CD4-positive, alpha-beta T cell (primary cell): ENCODE measurements at regions not wholly inside any gene's neighbourhood (a gene's known extent, or its start where the extent isn't known, plus 50 kb on each side); places are given as distances from the start of the nearest gene placed in this dataset.
"Not testable (repeated sequence)": the region's sequence is repeated elsewhere in the genome, so short reads cannot be mapped to it uniquely, and the experiment has no call there.

Experiments
- ATAC-seq: fragments of 200-7000 bp; cut with Tn5 transposase; one replicate; pipeline ENCODE4 v1.10.0; 2022; ENCODE audit warnings: mild to moderate bottlenecking; ENCODE audit not compliant: poor library complexity
- CTCF ChIA-PET: fragments of 350-600 bp; sonication (Branson Sonifier 250); formaldehyde crosslinking; loops from one replicate; lab custom pipeline; 2021; ENCODE audit warnings: antibody characterized with exemption, inconsistent platforms; lab: Charles Lee
- POLR2A ChIA-PET: fragments of 350-600 bp; sonication (Branson Sonifier 250); formaldehyde crosslinking; loops from one replicate; lab custom pipeline; 2021; ENCODE audit warnings: antibody characterized with exemption, inconsistent platforms; lab: Charles Lee
- DNase-seq, 14 experiments: peaks; one replicate each; pipeline ENCODE4 v3.0.0-alpha.2; 2013 to 2020; ENCODE audit warnings: mixed read lengths in 2 of 14
- H3K27ac ChIP-seq, 2 donors: one replicate each; pipeline versions ENCODE4 v1.5.1 to v1.7.0; 2013; ENCODE audit warnings: low read length in 2 of 2, low read depth in 1 of 2, mild to moderate bottlenecking in 1 of 2
- H3K27me3 ChIP-seq, 2 experiments: 1 replicate in 1 of 2; 2 replicates in 1 of 2; pipeline versions ENCODE4 v1.6.1 to v1.7.0; 2013; ENCODE audit warnings: low read length in 2 of 2, control low read depth in 1 of 2, mild to moderate bottlenecking in 1 of 2, moderate library complexity in 1 of 2; ENCODE audit not compliant: insufficient read depth in 2 of 2, control insufficient read depth in 1 of 2
- H3K36me3 ChIP-seq: one replicate; pipeline ENCODE4 v1.6.1; 2013; ENCODE audit warnings: low read length, control low read depth; ENCODE audit not compliant: insufficient read depth
- H3K4me1 ChIP-seq: one replicate; pipeline ENCODE4 v1.6.1; 2013; ENCODE audit warnings: low read length, control low read depth; ENCODE audit not compliant: insufficient read depth
- H3K4me3 ChIP-seq: one replicate; pipeline ENCODE4 v1.5.1; 2013; ENCODE audit warnings: mild to moderate bottlenecking, low read length, moderate library complexity
- H3K9me3 ChIP-seq, 2 experiments: 1 replicate in 1 of 2; 2 replicates in 1 of 2; pipeline versions ENCODE4 v1.6.1 to v1.7.0; 2013; ENCODE audit warnings: low read length in 2 of 2, mild to moderate bottlenecking in 2 of 2, control low read depth in 1 of 2, moderate library complexity in 1 of 2; ENCODE audit not compliant: control insufficient read depth in 1 of 2, insufficient read depth in 1 of 2
- H3K27ac Mint-ChIP-seq: one replicate; pipeline ENCODE4 v1.8.0; 2020; ENCODE audit warnings: mixed read lengths
- H3K27me3 Mint-ChIP-seq: one replicate; pipeline ENCODE4 v1.8.0; 2021; ENCODE audit warnings: mixed read lengths
- H3K36me3 Mint-ChIP-seq: one replicate; pipeline ENCODE4 v1.8.0; 2021; ENCODE audit warnings: low read depth, mixed read lengths
- H3K4me1 Mint-ChIP-seq: one replicate; pipeline ENCODE4 v1.8.0; 2021; ENCODE audit warnings: low read depth, mixed read lengths
- H3K4me3 Mint-ChIP-seq: one replicate; pipeline ENCODE4 v1.8.0; 2020; ENCODE audit warnings: mild to moderate bottlenecking, mixed read lengths
- H3K9me3 Mint-ChIP-seq: one replicate; pipeline ENCODE4 v1.8.0; 2020; ENCODE audit warnings: mixed read lengths
- intact Hi-C, 2 experiments: fragments of 100-400 bp; cut with DNase I in 1 of 2; cut with micrococcal nuclease in 1 of 2; formaldehyde crosslinking; loops; one replicate each; pipeline versions ENCODE4 v1.15.1 to v1.9.0; 2023 to 2025; cut with DNase I, micrococcal nuclease
- TF ChIP-seq, protein P1 (sequence below): fragments of 200-600 bp; IDR thresholded peaks from one replicate; pipeline ENCODE4 v1.8.0; 2022; ENCODE audit warnings: antibody characterized with exemption, mild to moderate bottlenecking

GRCh38 chr3:98681486-98681885, 81.7 kb upstream of the ST3GAL6 start:
- Mint-ChIP-seq H3K27me3 (peaks cover 4% of the 10 kb centered on the region), H3K36me3 (no peaks in the 10 kb centered on the region), H3K4me3 (no peak overlapping the region), H3K9me3 (no peaks in the 10 kb centered on the region), H3K27ac (no peak overlapping the region), H3K4me1 (no peaks in the 10 kb centered on the region)
- Histone ChIP-seq H3K36me3 (no peaks in the 10 kb centered on the region), H3K9me3 (peaks cover 0 to 10% of the 10 kb centered on the region in 2 experiments), H3K4me3 (no peak overlapping the region), H3K27ac (no peak overlapping the region), H3K4me1 (no peaks in the 10 kb centered on the region), H3K27me3 (no peaks in the 10 kb centered on the region)
- CTCF ChIA-PET, result no interaction called here
- POLR2A ChIA-PET, result no interaction called here
- ATAC-seq (no peak), DNase-seq (no peak)
- TF ChIP-seq, protein P1, sequence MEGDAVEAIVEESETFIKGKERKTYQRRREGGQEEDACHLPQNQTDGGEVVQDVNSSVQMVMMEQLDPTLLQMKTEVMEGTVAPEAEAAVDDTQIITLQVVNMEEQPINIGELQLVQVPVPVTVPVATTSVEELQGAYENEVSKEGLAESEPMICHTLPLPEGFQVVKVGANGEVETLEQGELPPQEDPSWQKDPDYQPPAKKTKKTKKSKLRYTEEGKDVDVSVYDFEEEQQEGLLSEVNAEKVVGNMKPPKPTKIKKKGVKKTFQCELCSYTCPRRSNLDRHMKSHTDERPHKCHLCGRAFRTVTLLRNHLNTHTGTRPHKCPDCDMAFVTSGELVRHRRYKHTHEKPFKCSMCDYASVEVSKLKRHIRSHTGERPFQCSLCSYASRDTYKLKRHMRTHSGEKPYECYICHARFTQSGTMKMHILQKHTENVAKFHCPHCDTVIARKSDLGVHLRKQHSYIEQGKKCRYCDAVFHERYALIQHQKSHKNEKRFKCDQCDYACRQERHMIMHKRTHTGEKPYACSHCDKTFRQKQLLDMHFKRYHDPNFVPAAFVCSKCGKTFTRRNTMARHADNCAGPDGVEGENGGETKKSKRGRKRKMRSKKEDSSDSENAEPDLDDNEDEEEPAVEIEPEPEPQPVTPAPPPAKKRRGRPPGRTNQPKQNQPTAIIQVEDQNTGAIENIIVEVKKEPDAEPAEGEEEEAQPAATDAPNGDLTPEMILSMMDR, result no peak
- intact Hi-C loops, result no loop called here

- H3K4me3 Mint-ChIP-seq, result not testable (repeated sequence)
Observed at GRCh38 chr3:98682391-98682790, 80.7 kb upstream of the ST3GAL6 start.

GRCh38 chr3:98688363-98688762, 74.8 kb upstream of the ST3GAL6 start:
- Mint-ChIP-seq H3K27ac (no peak overlapping the region), H3K9me3 (no peaks in the 10 kb centered on the region), H3K27me3 (no peaks in the 10 kb centered on the region), H3K4me1 (no peaks in the 10 kb centered on the region), H3K36me3 (no peaks in the 10 kb centered on the region), H3K4me3 (no peak overlapping the region)
- peaks cover 0 to 5% of the 10 kb centered on the region in 2 experiments for H3K9me3 ChIP-seq
- no peak overlapping the region for H3K27ac ChIP-seq
- ChIA-PET POLR2A (no interaction called here), CTCF (no interaction called here)
- ATAC-seq (no peak), DNase-seq (no peak)
- H3K4me1 ChIP-seq, result no peaks in the 10 kb centered on the region
- intact Hi-C loops, result no loop called here
- H3K27me3 ChIP-seq, result no peaks in the 10 kb centered on the region
- H3K4me3 ChIP-seq, result no peak overlapping the region
- H3K36me3 ChIP-seq, result no peaks in the 10 kb centered on the region
- TF ChIP-seq, protein P1, result no peak

More at GRCh38 chr3:98682391-98682790, 80.7 kb upstream of the ST3GAL6 start:
- H3K36me3 ChIP-seq, H3K36me3 Mint-ChIP-seq, intact Hi-C loops, H3K4me1 ChIP-seq, H3K4me1 Mint-ChIP-seq, H3K9me3 Mint-ChIP-seq, DNase-seq, H3K27me3 Mint-ChIP-seq, H3K4me3 ChIP-seq, ATAC-seq, H3K27ac Mint-ChIP-seq, CTCF ChIA-PET, H3K27me3 ChIP-seq, H3K27ac ChIP-seq, H3K9me3 ChIP-seq: not testable (repeated sequence)
- POLR2A ChIA-PET, result interaction anchor here (0.6 kb wide), 1 partner anchor 956 kb away, joined by 3 read pairs; no protein-coding TSS in a partner anchor

DNA sequence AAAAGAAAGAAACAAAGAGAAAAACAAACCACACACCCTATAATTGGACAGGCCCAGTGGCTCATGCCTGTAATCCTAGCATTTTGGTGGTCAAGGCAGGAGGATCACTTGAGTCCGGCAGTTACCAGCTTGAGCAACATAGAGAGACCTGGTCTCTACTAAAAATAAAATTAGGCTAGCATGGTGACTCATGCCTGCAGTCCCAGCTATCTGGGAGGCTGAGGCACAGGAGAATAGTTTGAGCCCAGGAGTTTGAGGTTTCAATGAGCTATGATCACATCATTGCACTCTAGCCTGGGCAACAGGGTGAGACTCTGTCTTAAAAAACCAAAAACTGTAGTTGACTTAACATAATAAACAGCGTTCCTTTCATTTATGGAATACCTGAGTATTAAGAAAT, 72.3 kb upstream of the ST3GAL6 start:
- H3K9me3 ChIP-seq, result peaks cover 0 to 5% of the 10 kb centered on the region in 2 experiments
- intact Hi-C loops, result no loop called here
- no peak overlapping the region for H3K27ac ChIP-seq
- H3K4me3 Mint-ChIP-seq, result no peak overlapping the region
- DNase-seq, result no peak
- H3K27me3 Mint-ChIP-seq, result no peaks in the 10 kb centered on the region
- ChIA-PET POLR2A (no interaction called here), CTCF (no interaction called here)
- H3K36me3 Mint-ChIP-seq, result no peaks in the 10 kb centered on the region
- no peaks in the 10 kb centered on the region for H3K36me3 ChIP-seq
- H3K4me1 Mint-ChIP-seq, result no peaks in the 10 kb centered on the region
- H3K27me3 ChIP-seq, result no peaks in the 10 kb centered on the region
- TF ChIP-seq, protein P1, result no peak
- no peaks in the 10 kb centered on the region for H3K4me1 ChIP-seq
- no peaks in the 10 kb centered on the region for H3K9me3 Mint-ChIP-seq
- no peak overlapping the region for H3K27ac Mint-ChIP-seq
- no peak overlapping the region for H3K4me3 ChIP-seq
- ATAC-seq, result no peak
